ENCODE measurements at regions not wholly inside any gene's neighbourhood (a gene's known extent, or its start where the extent isn't known, plus 50 kb on each side); places are given as distances from the start of the nearest gene placed in this dataset.

DNA sequence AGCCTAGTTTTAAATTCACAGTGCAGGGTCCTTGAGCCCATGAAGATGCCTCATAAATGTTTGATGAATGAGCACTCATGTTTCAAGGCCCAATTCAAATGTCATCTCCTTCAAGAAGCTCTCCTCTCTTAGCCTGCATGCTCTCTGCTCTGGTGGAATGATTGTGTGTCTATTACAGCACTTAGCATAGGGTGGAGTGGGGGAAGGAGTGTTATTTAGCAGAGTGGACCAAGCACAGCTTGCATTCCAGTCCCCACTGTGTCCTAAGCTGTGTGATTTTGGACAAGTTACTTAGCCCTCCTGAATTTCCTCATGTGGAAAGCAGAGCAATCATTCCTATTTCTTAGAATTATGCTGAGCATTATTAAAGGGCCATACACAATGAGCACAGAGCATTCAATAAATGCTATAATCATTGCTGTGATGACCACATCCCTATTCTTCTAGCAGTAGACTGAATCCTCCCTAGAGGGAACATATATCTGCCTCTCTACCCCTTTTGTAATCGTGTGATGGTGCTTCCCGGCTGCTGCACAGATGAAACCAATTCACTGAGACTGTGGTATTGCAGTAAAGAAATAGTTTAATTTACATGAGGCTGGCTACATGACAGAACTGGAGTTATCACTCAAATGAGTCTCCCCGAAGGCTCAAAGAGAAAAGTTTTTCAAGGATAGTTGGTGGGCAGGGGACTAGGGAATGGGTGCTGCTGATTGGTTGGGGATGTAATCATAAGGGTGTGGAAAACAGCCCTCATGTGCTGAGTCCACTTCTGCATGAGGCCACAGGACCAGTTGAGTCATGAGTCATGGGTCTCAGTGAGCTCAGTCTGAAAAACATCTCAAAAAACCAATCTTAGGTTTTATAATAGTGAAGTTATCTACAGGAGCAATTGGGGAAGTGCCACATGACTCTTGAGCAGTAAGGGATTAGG is 173.4 kb upstream of the NDUFV2 start:
- ATAC-seq, result no peak
- Histone ChIP-seq H4K20me1 (ENCODE audit: insufficient read depth) (no peaks in the 10 kb centered on the region), H3K27ac (ENCODE audit: low read depth, low read length) (no peak overlapping the region), H2AFZ (ENCODE audit: low read depth, low read length, poor library complexity, severe bottlenecking) (no peak overlapping the region), H3K4me3 (replicated peaks in 1 of 2; ENCODE audit: low read depth in 1 of 2, low read length in 2 of 2) (no peak overlapping the region), H3K27me3 (ENCODE audit: insufficient read depth, low read length) (no peaks in the 10 kb centered on the region), H3K36me3 (ENCODE audit: control insufficient read depth in 1 of 2, insufficient read depth in 2 of 2, low read length in 2 of 2) (no peaks in the 10 kb centered on the region), H3K9me2 (ENCODE audit: insufficient read depth) (no peaks in the 10 kb centered on the region), H3K9ac (ENCODE audit: low read length) (no peak overlapping the region), H3K4me2 (ENCODE audit: low read length) (no peak overlapping the region), H3K79me2 (ENCODE audit: insufficient read depth, low read length) (no peaks in the 10 kb centered on the region), H3K9me3 (ENCODE audit: control insufficient read depth in 1 of 2, insufficient read depth in 1 of 2, low read depth in 1 of 2, low read length in 2 of 2) (peaks cover 10% of the 10 kb centered on the region in 2 experiments; a peak in 2 of 4 replicates), H3K4me1 (ENCODE audit: control insufficient read depth in 1 of 2, insufficient read depth in 2 of 2, low read length in 2 of 2) (no peaks in the 10 kb centered on the region)
- CTCF ChIA-PET, result no interaction called here
- RAD21 ChIA-PET (ENCODE audit: low non-redundant PET in 1 of 2, low total read pairs in 2 of 2, uncharacterized antibody in 2 of 2, unreplicated experiment in 2 of 2), result no interaction called here
- intact Hi-C loops (cut with micrococcal nuclease), result no loop called here
- POLR2A ChIA-PET, result no interaction called here
- no peak for DNase-seq (ENCODE audit: low read depth, low spot score)
- no peak for TF ChIP-seq ZNF274 (IDR thresholded peaks at IDR 0.05; ENCODE audit: low read depth, low read length)
- TF ChIP-seq ZFX (IDR thresholded peaks at IDR 0.05), result no peak
- TF ChIP-seq CTCF (IDR thresholded peaks at IDR 0.05 in 2 of 3, conservative IDR thresholded peaks at IDR 0.05 in 1 of 3; ENCODE audit: borderline replicate concordance in 1 of 3, insufficient read depth in 1 of 3, low read depth in 2 of 3, low read length in 2 of 3), result no peak
- no peak for TF ChIP-seq SRF (IDR thresholded peaks at IDR 0.05; ENCODE audit: low read depth)
- TF ChIP-seq RAD21 (IDR thresholded peaks at IDR 0.05; ENCODE audit: low read depth), result no peak
- no TSS peak for BruUV-seq (replicated peaks)

GRCh38 chr18:8930990-8931616 is 171.4 kb upstream of the NDUFV2 start:
- ChIA-PET POLR2A (no interaction called here), RAD21 (ENCODE audit: low non-redundant PET in 1 of 2, low total read pairs in 2 of 2, uncharacterized antibody in 2 of 2, unreplicated experiment in 2 of 2) (no interaction called here), CTCF (no interaction called here)
- no peaks in the 10 kb centered on the region for H3K4me1 ChIP-seq (ENCODE audit: control insufficient read depth in 1 of 2, insufficient read depth in 2 of 2, low read length in 2 of 2)
- H3K79me2 ChIP-seq (ENCODE audit: insufficient read depth, low read length), result no peaks in the 10 kb centered on the region
- H3K4me3 ChIP-seq (replicated peaks in 1 of 2; ENCODE audit: low read depth in 1 of 2, low read length in 2 of 2), result no peak overlapping the region
- intact Hi-C loops (cut with micrococcal nuclease), result no loop called here
- no peak overlapping the region for H3K4me2 ChIP-seq (ENCODE audit: low read length)
- no peak for ATAC-seq
- no peak overlapping the region for H3K27ac ChIP-seq (ENCODE audit: low read depth, low read length)
- no TSS peak for BruUV-seq (replicated peaks)
- H3K9me3 ChIP-seq (ENCODE audit: control insufficient read depth in 1 of 2, insufficient read depth in 1 of 2, low read depth in 1 of 2, low read length in 2 of 2), result peaks cover 10% of the 10 kb centered on the region in 2 experiments; a peak in 2 of 4 replicates
- DNase-seq (ENCODE audit: low read depth, low spot score), result no peak
- no peak overlapping the region for H3K9ac ChIP-seq (ENCODE audit: low read length)
- H2AFZ ChIP-seq (ENCODE audit: low read depth, low read length, poor library complexity, severe bottlenecking), result no peak overlapping the region
- no peaks in the 10 kb centered on the region for H3K27me3 ChIP-seq (ENCODE audit: insufficient read depth, low read length)
- H3K36me3 ChIP-seq (ENCODE audit: control insufficient read depth in 1 of 2, insufficient read depth in 2 of 2, low read length in 2 of 2), result no peaks in the 10 kb centered on the region
- no peaks in the 10 kb centered on the region for H4K20me1 ChIP-seq (ENCODE audit: insufficient read depth)
- H3K9me2 ChIP-seq (ENCODE audit: insufficient read depth), result no peaks in the 10 kb centered on the region
- TF ChIP-seq ZNF274 (IDR thresholded peaks at IDR 0.05; ENCODE audit: low read depth, low read length), result no peak
- TF ChIP-seq, protein P1, sequence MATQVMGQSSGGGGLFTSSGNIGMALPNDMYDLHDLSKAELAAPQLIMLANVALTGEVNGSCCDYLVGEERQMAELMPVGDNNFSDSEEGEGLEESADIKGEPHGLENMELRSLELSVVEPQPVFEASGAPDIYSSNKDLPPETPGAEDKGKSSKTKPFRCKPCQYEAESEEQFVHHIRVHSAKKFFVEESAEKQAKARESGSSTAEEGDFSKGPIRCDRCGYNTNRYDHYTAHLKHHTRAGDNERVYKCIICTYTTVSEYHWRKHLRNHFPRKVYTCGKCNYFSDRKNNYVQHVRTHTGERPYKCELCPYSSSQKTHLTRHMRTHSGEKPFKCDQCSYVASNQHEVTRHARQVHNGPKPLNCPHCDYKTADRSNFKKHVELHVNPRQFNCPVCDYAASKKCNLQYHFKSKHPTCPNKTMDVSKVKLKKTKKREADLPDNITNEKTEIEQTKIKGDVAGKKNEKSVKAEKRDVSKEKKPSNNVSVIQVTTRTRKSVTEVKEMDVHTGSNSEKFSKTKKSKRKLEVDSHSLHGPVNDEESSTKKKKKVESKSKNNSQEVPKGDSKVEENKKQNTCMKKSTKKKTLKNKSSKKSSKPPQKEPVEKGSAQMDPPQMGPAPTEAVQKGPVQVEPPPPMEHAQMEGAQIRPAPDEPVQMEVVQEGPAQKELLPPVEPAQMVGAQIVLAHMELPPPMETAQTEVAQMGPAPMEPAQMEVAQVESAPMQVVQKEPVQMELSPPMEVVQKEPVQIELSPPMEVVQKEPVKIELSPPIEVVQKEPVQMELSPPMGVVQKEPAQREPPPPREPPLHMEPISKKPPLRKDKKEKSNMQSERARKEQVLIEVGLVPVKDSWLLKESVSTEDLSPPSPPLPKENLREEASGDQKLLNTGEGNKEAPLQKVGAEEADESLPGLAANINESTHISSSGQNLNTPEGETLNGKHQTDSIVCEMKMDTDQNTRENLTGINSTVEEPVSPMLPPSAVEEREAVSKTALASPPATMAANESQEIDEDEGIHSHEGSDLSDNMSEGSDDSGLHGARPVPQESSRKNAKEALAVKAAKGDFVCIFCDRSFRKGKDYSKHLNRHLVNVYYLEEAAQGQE (IDR thresholded peaks at IDR 0.05; ENCODE audit: low read depth), result no peak
- no peak for TF ChIP-seq EZH2phosphoT487 (IDR thresholded peaks at IDR 0.05; ENCODE audit: borderline replicate concordance)
- TF ChIP-seq SRF (IDR thresholded peaks at IDR 0.05; ENCODE audit: low read depth), result no peak
- TF ChIP-seq POLR2AphosphoS5 (IDR thresholded peaks at IDR 0.05; ENCODE audit: low read depth, low read length), result no peak
- no peak for TF ChIP-seq POLR2A (IDR thresholded peaks at IDR 0.05; ENCODE audit: borderline replicate concordance, extremely low read depth, insufficient read depth, insufficient read length)
- no peak for TF ChIP-seq TCF7L2 (IDR thresholded peaks at IDR 0.05; ENCODE audit: borderline replicate concordance, extremely low read depth, insufficient read depth, insufficient read length)
- no peak for TF ChIP-seq ZFX (IDR thresholded peaks at IDR 0.05)

Measured in HCT116 (cell line).